SU-DHL-6 (cell line): ENCODE measurements at regions not wholly inside any gene's neighbourhood (a gene's known extent, or its start where the extent isn't known, plus 50 kb on each side); places are given as distances from the start of the nearest gene placed in this dataset.

Source experiments
- H2AFZ ChIP-seq: fragments of 200-600 bp; sonication (generic); 2 replicates; pipeline ENCODE4 v1.6.1; 2014; ENCODE audit warnings: low read depth, mild to moderate bottlenecking, moderate library complexity, mixed read lengths, antibody characterized with exemption, low read length; ENCODE audit not compliant: severe bottlenecking
- H3F3A ChIP-seq: fragments of 200-600 bp; shearing (Covaris generic); 2 replicates; pipeline ENCODE4 v1.6.0; 2016; ENCODE audit warnings: antibody characterized with exemption, mild to moderate bottlenecking; ENCODE audit not compliant: insufficient read depth
- H3K27ac ChIP-seq: fragments of 200-600 bp; sonication (generic); 2 replicates; pipeline ENCODE4 v1.5.1; 2016; ENCODE audit warnings: low read depth, mild to moderate bottlenecking, low read length, moderate library complexity, mixed read lengths
- H3K27me3 ChIP-seq: fragments of 200-600 bp; sonication (generic), shearing (Covaris generic); 2 replicates; pipeline ENCODE4 v1.6.0; 2014; ENCODE audit warnings: mild to moderate bottlenecking, low read length
- H3K36me3 ChIP-seq: fragments of 200-600 bp; sonication (generic); 2 replicates; pipeline ENCODE4 v1.6.1; 2014; ENCODE audit warnings: mild to moderate bottlenecking, low read length, mixed read lengths
- H3K4me2 ChIP-seq: fragments of 300-600, 200-600 bp; shearing (Covaris generic), sonication (generic); 2 replicates; pipeline ENCODE4 v1.6.0; 2014; ENCODE audit warnings: low read length, low read depth, mild to moderate bottlenecking; ENCODE audit not compliant: poor library complexity, severe bottlenecking
- H3K4me3 ChIP-seq: fragments of 200-600 bp; sonication (generic); 2 replicates; pipeline ENCODE4 v1.5.1; 2014; ENCODE audit warnings: antibody characterized with exemption, low read length, mild to moderate bottlenecking, mixed read lengths; ENCODE audit not compliant: insufficient read depth, poor library complexity, severe bottlenecking
- H3K79me2 ChIP-seq: fragments of 200-600 bp; sonication (generic); 2 replicates; pipeline ENCODE4 v1.6.1; 2014; ENCODE audit warnings: mild to moderate bottlenecking, low read length, moderate library complexity; ENCODE audit not compliant: insufficient read depth
- H3K9ac ChIP-seq: fragments of 200-600 bp; sonication (generic); 2 replicates; pipeline ENCODE4 v1.7.0; 2014; ENCODE audit warnings: mild to moderate bottlenecking, low read length
- H3K9me2 ChIP-seq: fragments of 200-600 bp; sonication (generic); replicated peaks from 2 replicates; pipeline ENCODE4 v1.6.1; 2014; ENCODE audit warnings: low read length; ENCODE audit not compliant: insufficient read depth
- H3K9me3 ChIP-seq: fragments of 200-600 bp; sonication (generic); 2 replicates; pipeline ENCODE4 v1.6.1; 2014; ENCODE audit warnings: low read length, mixed read lengths; ENCODE audit not compliant: insufficient read depth
- H4K20me1 ChIP-seq: fragments of 200-600 bp; sonication (generic); 2 replicates; pipeline ENCODE4 v1.6.1; 2014; ENCODE audit warnings: low read depth, mild to moderate bottlenecking, antibody characterized with exemption, low read length, moderate library complexity, mixed read lengths
- EZH2phosphoT487 ChIP-seq: fragments of 200-600 bp; sonication (generic), shearing (Covaris generic); conservative IDR thresholded peaks from 2 replicates; pipeline ENCODE4 v1.6.1; 2018; ENCODE audit warnings: mild to moderate bottlenecking, antibody characterized with exemption, low read length, moderate library complexity, mixed read lengths
- TF ChIP-seq, protein P1 (sequence below): fragments of 200-600 bp; sonication (generic); IDR thresholded peaks from one replicate; pipeline ENCODE4 v1.5.1; 2017; ENCODE audit warnings: antibody characterized with exemption, mild to moderate bottlenecking, low read length, moderate library complexity; ENCODE audit not compliant: insufficient read depth, poor library complexity, severe bottlenecking

DNA sequence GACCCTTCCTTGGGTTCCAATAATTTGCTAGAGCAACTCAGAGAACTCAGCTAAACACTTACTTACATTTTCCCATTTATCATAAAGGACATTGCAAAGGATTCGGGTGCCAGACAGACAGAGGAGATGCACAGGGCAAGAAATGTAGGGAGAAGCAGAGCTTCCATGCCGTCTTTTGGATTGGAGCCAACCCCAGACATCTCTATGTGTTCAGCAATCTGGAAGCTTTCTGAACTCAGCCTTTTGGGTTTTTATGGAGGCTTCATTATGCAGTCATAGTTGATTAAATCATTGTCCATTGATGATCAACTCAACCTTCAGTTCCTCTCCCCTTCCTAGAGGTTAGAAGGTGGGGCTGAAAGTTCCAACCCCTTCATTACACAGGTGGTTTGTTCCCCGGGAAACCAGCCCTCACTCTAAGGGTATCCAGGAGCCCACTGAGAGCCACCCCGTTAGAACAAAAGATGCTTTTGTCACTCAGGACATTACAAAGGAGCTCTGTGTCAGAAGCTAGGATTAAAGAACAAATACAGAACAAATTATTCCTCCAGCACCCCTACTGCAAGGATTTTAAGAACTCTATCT lies 211.9 kb upstream of the VSTM2A start:
- Histone ChIP-seq H3K9ac (no peak overlapping the region), H2AFZ (no peak overlapping the region), H3K4me3 (no peak overlapping the region), H4K20me1 (no peaks in the 10 kb centered on the region), H3K9me3 (no peaks in the 10 kb centered on the region), H3K36me3 (no peaks in the 10 kb centered on the region), H3F3A (no peaks in the 10 kb centered on the region), H3K79me2 (no peaks in the 10 kb centered on the region), H3K27me3 (no peaks in the 10 kb centered on the region), H3K9me2 (no peaks in the 10 kb centered on the region), H3K27ac (no peak overlapping the region), H3K4me2 (no peak overlapping the region)
- TF ChIP-seq, protein P1, sequence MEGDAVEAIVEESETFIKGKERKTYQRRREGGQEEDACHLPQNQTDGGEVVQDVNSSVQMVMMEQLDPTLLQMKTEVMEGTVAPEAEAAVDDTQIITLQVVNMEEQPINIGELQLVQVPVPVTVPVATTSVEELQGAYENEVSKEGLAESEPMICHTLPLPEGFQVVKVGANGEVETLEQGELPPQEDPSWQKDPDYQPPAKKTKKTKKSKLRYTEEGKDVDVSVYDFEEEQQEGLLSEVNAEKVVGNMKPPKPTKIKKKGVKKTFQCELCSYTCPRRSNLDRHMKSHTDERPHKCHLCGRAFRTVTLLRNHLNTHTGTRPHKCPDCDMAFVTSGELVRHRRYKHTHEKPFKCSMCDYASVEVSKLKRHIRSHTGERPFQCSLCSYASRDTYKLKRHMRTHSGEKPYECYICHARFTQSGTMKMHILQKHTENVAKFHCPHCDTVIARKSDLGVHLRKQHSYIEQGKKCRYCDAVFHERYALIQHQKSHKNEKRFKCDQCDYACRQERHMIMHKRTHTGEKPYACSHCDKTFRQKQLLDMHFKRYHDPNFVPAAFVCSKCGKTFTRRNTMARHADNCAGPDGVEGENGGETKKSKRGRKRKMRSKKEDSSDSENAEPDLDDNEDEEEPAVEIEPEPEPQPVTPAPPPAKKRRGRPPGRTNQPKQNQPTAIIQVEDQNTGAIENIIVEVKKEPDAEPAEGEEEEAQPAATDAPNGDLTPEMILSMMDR = no peak
- TF ChIP-seq EZH2phosphoT487 = no peak

DNA sequence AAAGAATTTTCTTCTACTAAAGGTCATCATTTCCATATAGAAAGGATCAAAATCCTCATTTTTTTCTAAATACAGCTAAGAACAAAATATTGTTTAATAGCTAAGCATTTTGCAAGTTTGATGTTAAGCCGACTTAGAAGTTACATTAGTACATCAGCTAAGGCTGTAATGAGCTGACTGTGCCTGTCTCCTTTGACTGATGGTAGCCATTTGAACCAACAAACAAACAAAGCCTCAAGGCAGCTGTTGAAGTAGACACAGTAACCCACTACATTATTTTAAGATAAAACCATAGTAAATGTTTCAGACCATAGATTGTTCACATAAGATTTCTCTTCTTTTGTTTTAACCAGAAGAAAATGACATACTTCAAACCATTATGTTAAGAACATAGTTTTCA lies 210.9 kb upstream of the VSTM2A start:
- Histone ChIP-seq H3K9me3 (no peaks in the 10 kb centered on the region), H3K79me2 (no peaks in the 10 kb centered on the region), H3F3A (no peaks in the 10 kb centered on the region), H3K27me3 (no peaks in the 10 kb centered on the region), H4K20me1 (no peaks in the 10 kb centered on the region), H3K27ac (no peak overlapping the region), H3K9ac (no peak overlapping the region), H3K36me3 (no peaks in the 10 kb centered on the region), H3K9me2 (no peaks in the 10 kb centered on the region), H3K4me2 (no peak overlapping the region), H3K4me3 (no peak overlapping the region), H2AFZ (no peak overlapping the region)
- TF ChIP-seq, protein P1 = no peak
- no peak for TF ChIP-seq EZH2phosphoT487

DNA sequence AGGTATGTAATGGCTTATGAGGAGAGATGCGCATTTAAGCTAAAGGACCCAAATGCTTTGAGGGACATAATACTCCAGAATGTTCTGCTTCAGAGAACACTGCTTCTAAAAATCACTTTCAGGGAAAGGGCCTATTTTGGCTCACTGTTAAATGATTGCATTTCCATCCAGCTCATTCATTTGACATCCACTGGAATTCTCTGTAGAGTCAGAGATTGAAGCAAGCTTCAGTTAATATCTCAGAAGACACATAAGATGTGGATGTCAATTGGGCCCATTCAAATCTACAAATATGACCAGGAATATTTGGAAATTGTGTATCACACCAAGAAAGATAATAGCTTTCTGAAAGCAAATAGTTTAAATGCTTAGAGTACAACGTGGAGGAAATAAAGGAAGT lies 209.9 kb upstream of the VSTM2A start:
- H2AFZ ChIP-seq = no peak overlapping the region
- no peaks in the 10 kb centered on the region for H3K9me2 ChIP-seq
- H3K27ac ChIP-seq = no peak overlapping the region
- H3F3A ChIP-seq = no peaks in the 10 kb centered on the region
- H4K20me1 ChIP-seq = no peaks in the 10 kb centered on the region
- no peaks in the 10 kb centered on the region for H3K27me3 ChIP-seq
- H3K9me3 ChIP-seq = no peaks in the 10 kb centered on the region
- no peak overlapping the region for H3K4me3 ChIP-seq
- no peaks in the 10 kb centered on the region for H3K36me3 ChIP-seq
- no peaks in the 10 kb centered on the region for H3K79me2 ChIP-seq
- H3K4me2 ChIP-seq = no peak overlapping the region
- H3K9ac ChIP-seq = no peak overlapping the region
- TF ChIP-seq, protein P1 = no peak
- no peak for TF ChIP-seq EZH2phosphoT487

DNA sequence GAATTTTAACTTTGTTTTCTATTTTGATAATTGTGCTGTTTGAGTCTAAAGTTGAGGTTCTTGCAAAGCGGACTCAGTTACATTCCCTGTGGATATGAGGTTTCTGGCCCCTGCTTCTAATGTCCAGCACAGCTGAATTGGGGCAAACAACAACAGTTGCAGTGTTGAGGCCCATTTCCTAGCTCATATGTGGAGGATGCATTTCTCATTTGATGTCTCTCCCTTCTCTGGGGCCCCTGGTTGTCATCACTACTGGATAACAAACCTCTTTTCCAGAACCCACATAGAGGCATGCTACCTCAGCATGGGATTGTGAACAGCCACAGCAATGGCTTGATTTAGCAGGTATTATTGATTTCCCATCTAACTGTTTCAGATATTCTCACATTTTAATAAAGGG lies 208.2 kb upstream of the VSTM2A start:
- no peak for TF ChIP-seq EZH2phosphoT487
- TF ChIP-seq, protein P1 = no peak
- Histone ChIP-seq H3K9me3 (no peaks in the 10 kb centered on the region), H2AFZ (no peak overlapping the region), H3K9me2 (no peaks in the 10 kb centered on the region), H3K27ac (no peak overlapping the region), H3K4me2 (no peak overlapping the region), H3K4me3 (no peak overlapping the region), H3K36me3 (no peaks in the 10 kb centered on the region), H3K79me2 (no peaks in the 10 kb centered on the region), H4K20me1 (no peaks in the 10 kb centered on the region), H3K27me3 (no peaks in the 10 kb centered on the region), H3F3A (no peaks in the 10 kb centered on the region), H3K9ac (no peak overlapping the region)
